ENCODE measurements at regions not wholly inside any gene's neighbourhood (a gene's known extent, or its start where the extent isn't known, plus 50 kb on each side); places are given as distances from the start of the nearest gene placed in this dataset.

- no CpG with 5 or more reads among the region's 1 CpG for WGBS, 2 donors (ENCODE audit: extremely low coverage in 2 of 2, insufficient read length in 2 of 2, insufficient replicate concordance in 1 of 2)
- Histone ChIP-seq H3K4ac (ENCODE audit: low read length) (no peak overlapping the region), H3K79me1 (ENCODE audit: low read depth, low read length) (no peaks in the 10 kb centered on the region), H3K9me3 (replicated peaks in 1 of 2; ENCODE audit: control insufficient read depth in 2 of 2, insufficient read depth in 1 of 2, low read depth in 1 of 2, low read length in 2 of 2) (peaks cover 0 to 3% of the 10 kb centered on the region in 2 donors), H3K18ac (ENCODE audit: low read length) (no peak overlapping the region), H3K23ac (ENCODE audit: low read depth, low read length, poor library complexity) (no peak overlapping the region), H3K36me3 (replicated peaks in 1 of 2; ENCODE audit: control insufficient read depth in 2 of 2, insufficient read depth in 2 of 2, low read length in 2 of 2) (no peaks in the 10 kb centered on the region), H3K4me3 (ENCODE audit: low read length in 2 of 2) (no peak overlapping the region), H3K4me1 (ENCODE audit: control insufficient read depth in 2 of 2, insufficient read depth in 1 of 2, low read depth in 1 of 2, low read length in 2 of 2) (peaks cover 0 to under 1% of the 10 kb centered on the region in 2 donors), H3K14ac (ENCODE audit: low read length) (no peak overlapping the region), H2BK12ac (ENCODE audit: low read length) (no peak overlapping the region), H2BK15ac (ENCODE audit: low read length) (no peak overlapping the region), H2BK5ac (ENCODE audit: low read length) (no peak overlapping the region), H4K91ac (ENCODE audit: low read depth, low read length, poor library complexity) (no peak overlapping the region), H3K27ac (replicated peaks; ENCODE audit: low read length) (no peak overlapping the region), H2AK5ac (ENCODE audit: low read depth, low read length) (no peak overlapping the region), H2AFZ (ENCODE audit: low read length) (no peak overlapping the region), H4K8ac (ENCODE audit: low read depth, low read length) (no peak overlapping the region), H2BK120ac (ENCODE audit: low read depth, low read length) (no peak overlapping the region), H3K27me3 (ENCODE audit: control insufficient read depth in 3 of 3, insufficient read depth in 3 of 3, low read depth in 1 of 3, low read length in 3 of 3) (no peaks in the 10 kb centered on the region), H3K9ac (ENCODE audit: low read depth, low read length, poor library complexity) (no peak overlapping the region), H3K4me2 (ENCODE audit: insufficient read depth, low read length, poor library complexity, severe bottlenecking) (no peak overlapping the region)
- DNase-seq (ENCODE audit: low spot score): no peak
Observed at GRCh38 chr1:99474350-99474893, 171.5 kb upstream of the PALMD start.

GRCh38 chr1:99476058-99476457 is 169.9 kb upstream of the PALMD start:
- no peaks in the 10 kb centered on the region for H3K79me1 ChIP-seq (ENCODE audit: low read depth, low read length)
- H3K27ac ChIP-seq (replicated peaks; ENCODE audit: low read length): no peak overlapping the region

GRCh38 chr1:99481391-99481996 is 164.4 kb upstream of the PALMD start:
- Histone ChIP-seq H3K9me3 (replicated peaks in 1 of 2; ENCODE audit: control insufficient read depth in 2 of 2, insufficient read depth in 1 of 2, low read depth in 1 of 2, low read length in 2 of 2) (peaks cover 0 to 3% of the 10 kb centered on the region in 2 donors), H2AK5ac (ENCODE audit: low read depth, low read length) (no peak overlapping the region), H3K79me1 (ENCODE audit: low read depth, low read length) (no peaks in the 10 kb centered on the region), H3K4ac (ENCODE audit: low read length) (no peak overlapping the region), H3K4me1 (ENCODE audit: control insufficient read depth in 2 of 2, insufficient read depth in 1 of 2, low read depth in 1 of 2, low read length in 2 of 2) (no peaks in the 10 kb centered on the region), H3K36me3 (replicated peaks in 1 of 2; ENCODE audit: control insufficient read depth in 2 of 2, insufficient read depth in 2 of 2, low read length in 2 of 2) (no peaks in the 10 kb centered on the region), H3K23ac (ENCODE audit: low read depth, low read length, poor library complexity) (no peak overlapping the region), H3K9ac (ENCODE audit: low read depth, low read length, poor library complexity) (no peak overlapping the region), H3K27me3 (ENCODE audit: control insufficient read depth in 3 of 3, insufficient read depth in 3 of 3, low read depth in 1 of 3, low read length in 3 of 3) (no peaks in the 10 kb centered on the region), H4K91ac (ENCODE audit: low read depth, low read length, poor library complexity) (no peak overlapping the region), H3K4me2 (ENCODE audit: insufficient read depth, low read length, poor library complexity, severe bottlenecking) (no peak overlapping the region), H2BK5ac (ENCODE audit: low read length) (no peak overlapping the region), H2BK120ac (ENCODE audit: low read depth, low read length) (no peak overlapping the region), H2AFZ (ENCODE audit: low read length) (no peak overlapping the region), H4K8ac (ENCODE audit: low read depth, low read length) (no peak overlapping the region), H3K18ac (ENCODE audit: low read length) (no peak overlapping the region), H3K4me3 (ENCODE audit: low read length in 2 of 2) (no peak overlapping the region), H3K27ac (replicated peaks; ENCODE audit: low read length) (no peak overlapping the region), H2BK12ac (ENCODE audit: low read length) (no peak overlapping the region), H2BK15ac (ENCODE audit: low read length) (no peak overlapping the region), H3K14ac (ENCODE audit: low read length) (no peak overlapping the region)
- DNase-seq (ENCODE audit: low spot score): peak; percentile 37

More at GRCh38 chr1:99476058-99476457, 169.9 kb upstream of the PALMD start:
- no CpG with 5 or more reads among the region's 3 CpGs for WGBS, 2 donors (ENCODE audit: extremely low coverage in 2 of 2, insufficient read length in 2 of 2, insufficient replicate concordance in 1 of 2)
- no peaks in the 10 kb centered on the region for H3K27me3 ChIP-seq (ENCODE audit: control insufficient read depth in 3 of 3, insufficient read depth in 3 of 3, low read depth in 1 of 3, low read length in 3 of 3)
- DNase-seq (ENCODE audit: low spot score): no peak
- H3K4me1 ChIP-seq (ENCODE audit: control insufficient read depth in 2 of 2, insufficient read depth in 1 of 2, low read depth in 1 of 2, low read length in 2 of 2): no peaks in the 10 kb centered on the region
- H2AK5ac ChIP-seq (ENCODE audit: low read depth, low read length): no peak overlapping the region
- no peak overlapping the region for H3K4me3 ChIP-seq (ENCODE audit: low read length in 2 of 2)
- peak overlapping the region; percentile 27 for H3K18ac ChIP-seq (ENCODE audit: low read length)
- no peak overlapping the region for H2BK15ac ChIP-seq (ENCODE audit: low read length)
- H4K91ac ChIP-seq (ENCODE audit: low read depth, low read length, poor library complexity): no peak overlapping the region
- peaks cover 0 to 3% of the 10 kb centered on the region in 2 donors for H3K9me3 ChIP-seq (replicated peaks in 1 of 2; ENCODE audit: control insufficient read depth in 2 of 2, insufficient read depth in 1 of 2, low read depth in 1 of 2, low read length in 2 of 2)
- H3K9ac ChIP-seq (ENCODE audit: low read depth, low read length, poor library complexity): no peak overlapping the region
- no peak overlapping the region for H2BK5ac ChIP-seq (ENCODE audit: low read length)
- H2AFZ ChIP-seq (ENCODE audit: low read length): no peak overlapping the region
- H3K4me2 ChIP-seq (ENCODE audit: insufficient read depth, low read length, poor library complexity, severe bottlenecking): no peak overlapping the region
- H3K14ac ChIP-seq (ENCODE audit: low read length): no peak overlapping the region
- H2BK12ac ChIP-seq (ENCODE audit: low read length): no peak overlapping the region
- no peak overlapping the region for H4K8ac ChIP-seq (ENCODE audit: low read depth, low read length)
- H3K36me3 ChIP-seq (replicated peaks in 1 of 2; ENCODE audit: control insufficient read depth in 2 of 2, insufficient read depth in 2 of 2, low read length in 2 of 2): no peaks in the 10 kb centered on the region
- H3K23ac ChIP-seq (ENCODE audit: low read depth, low read length, poor library complexity): no peak overlapping the region
- no peak overlapping the region for H3K4ac ChIP-seq (ENCODE audit: low read length)
- no peak overlapping the region for H2BK120ac ChIP-seq (ENCODE audit: low read depth, low read length)

GRCh38 chr1:99482286-99482685 is 163.6 kb upstream of the PALMD start:
- H3K9me3 ChIP-seq (replicated peaks in 1 of 2; ENCODE audit: control insufficient read depth in 2 of 2, insufficient read depth in 1 of 2, low read depth in 1 of 2, low read length in 2 of 2): peaks cover 0 to 3% of the 10 kb centered on the region in 2 donors
- H3K4me2 ChIP-seq (ENCODE audit: insufficient read depth, low read length, poor library complexity, severe bottlenecking): no peak overlapping the region
- H3K4ac ChIP-seq (ENCODE audit: low read length): no peak overlapping the region
- no peak overlapping the region for H2BK5ac ChIP-seq (ENCODE audit: low read length)
- no peak for DNase-seq (ENCODE audit: low spot score)
- no CpG with 5 or more reads among the region's 2 CpGs for WGBS, 2 donors (ENCODE audit: extremely low coverage in 2 of 2, insufficient read length in 2 of 2, insufficient replicate concordance in 1 of 2)
- H2BK120ac ChIP-seq (ENCODE audit: low read depth, low read length): no peak overlapping the region
- no peaks in the 10 kb centered on the region for H3K4me1 ChIP-seq (ENCODE audit: control insufficient read depth in 2 of 2, insufficient read depth in 1 of 2, low read depth in 1 of 2, low read length in 2 of 2)
- H4K91ac ChIP-seq (ENCODE audit: low read depth, low read length, poor library complexity): no peak overlapping the region
- H2BK12ac ChIP-seq (ENCODE audit: low read length): no peak overlapping the region
- H3K23ac ChIP-seq (ENCODE audit: low read depth, low read length, poor library complexity): no peak overlapping the region
- H3K27ac ChIP-seq (replicated peaks; ENCODE audit: low read length): no peak overlapping the region
- no peak overlapping the region for H3K9ac ChIP-seq (ENCODE audit: low read depth, low read length, poor library complexity)
- H4K8ac ChIP-seq (ENCODE audit: low read depth, low read length): no peak overlapping the region
- no peaks in the 10 kb centered on the region for H3K27me3 ChIP-seq (ENCODE audit: control insufficient read depth in 3 of 3, insufficient read depth in 3 of 3, low read depth in 1 of 3, low read length in 3 of 3)
- H3K4me3 ChIP-seq (ENCODE audit: low read length in 2 of 2): no peak overlapping the region
- no peak overlapping the region for H3K14ac ChIP-seq (ENCODE audit: low read length)
- no peak overlapping the region for H3K18ac ChIP-seq (ENCODE audit: low read length)
- no peak overlapping the region for H2BK15ac ChIP-seq (ENCODE audit: low read length)
- no peak overlapping the region for H2AFZ ChIP-seq (ENCODE audit: low read length)
- no peaks in the 10 kb centered on the region for H3K36me3 ChIP-seq (replicated peaks in 1 of 2; ENCODE audit: control insufficient read depth in 2 of 2, insufficient read depth in 2 of 2, low read length in 2 of 2)
- no peaks in the 10 kb centered on the region for H3K79me1 ChIP-seq (ENCODE audit: low read depth, low read length)
- no peak overlapping the region for H2AK5ac ChIP-seq (ENCODE audit: low read depth, low read length)

All from neuronal stem cell (in vitro differentiated cells).